ENCODE measurements at regions not wholly inside any gene's neighbourhood (a gene's known extent, or its start where the extent isn't known, plus 50 kb on each side); places are given as distances from the start of the nearest gene placed in this dataset.
A peak's percentile ranks its signal among the peaks of the same experiment; 100 is the strongest.

- DNase-seq = no peak
Observed at GRCh38 chrX:63993936-63994335, 208.9 kb upstream of the ARHGEF9 start.

- no peak for DNase-seq
Observed at GRCh38 chrX:63985906-63986305, 200.9 kb upstream of the ARHGEF9 start.

GRCh38 chrX:63979480-63979879 lies 194.5 kb upstream of the ARHGEF9 start:
- no peak for DNase-seq

- no peak for DNase-seq
Observed at GRCh38 chrX:63967551-63967950, 182.5 kb upstream of the ARHGEF9 start.

- DNase-seq = no peak
Observed at GRCh38 chrX:63963095-63963784, 178.2 kb upstream of the ARHGEF9 start.

- no peak for DNase-seq
Observed at GRCh38 chrX:63961964-63962363, 176.9 kb upstream of the ARHGEF9 start.

- no peak for DNase-seq
Observed at GRCh38 chrX:63959975-63960374, 175.0 kb upstream of the ARHGEF9 start.

- DNase-seq = no peak
Observed at GRCh38 chrX:63958134-63958865, 173.3 kb upstream of the ARHGEF9 start.

GRCh38 chrX:63935835-63936234 lies 150.8 kb upstream of the ARHGEF9 start:
- DNase-seq = no peak

GRCh38 chrX:63934791-63935190 lies 149.8 kb upstream of the ARHGEF9 start:
- DNase-seq = peak in 2 of 3 experiments; percentile 8 to 33

GRCh38 chrX:63934160-63934559 lies 149.1 kb upstream of the ARHGEF9 start:
- DNase-seq = no peak

- no peak for DNase-seq
Observed at GRCh38 chrX:63932907-63933306, 147.9 kb upstream of the ARHGEF9 start.

GRCh38 chrX:63932006-63932405 lies 147.0 kb upstream of the ARHGEF9 start:
- DNase-seq = no peak

- DNase-seq = peak in 2 of 3 experiments; percentile 51 to 70
Observed at GRCh38 chrX:63930140-63930539, 145.1 kb upstream of the ARHGEF9 start.

- peak in 2 of 3 experiments; percentile 41 to 56 for DNase-seq
Observed at GRCh38 chrX:63929608-63930007, 144.6 kb upstream of the ARHGEF9 start.

GRCh38 chrX:63927848-63928247 lies 142.8 kb upstream of the ARHGEF9 start:
- no peak for DNase-seq

GRCh38 chrX:63922221-63922620 lies 137.2 kb upstream of the ARHGEF9 start:
- DNase-seq = no peak

- DNase-seq = no peak
Observed at GRCh38 chrX:63920875-63921274, 135.9 kb upstream of the ARHGEF9 start.

GRCh38 chrX:63919081-63919480 lies 134.1 kb upstream of the ARHGEF9 start:
- no peak for DNase-seq

- peak in 1 of 3 experiments; percentile 48 for DNase-seq
Observed at GRCh38 chrX:63918611-63919010, 133.6 kb upstream of the ARHGEF9 start.

GRCh38 chrX:63917296-63917695 lies 132.3 kb upstream of the ARHGEF9 start:
- DNase-seq = no peak

GRCh38 chrX:63913719-63914118 lies 128.7 kb upstream of the ARHGEF9 start:
- DNase-seq = no peak

- no peak for DNase-seq
Observed at GRCh38 chrX:63889001-63889400, 104.0 kb upstream of the ARHGEF9 start.
